H1 (cell line): ENCODE measurements at regions not wholly inside any gene's neighbourhood (a gene's known extent, or its start where the extent isn't known, plus 50 kb on each side); places are given as distances from the start of the nearest gene placed in this dataset.

Experiments
- SUZ12 ChIP-seq: fragments of 200-600 bp; sonication (generic); IDR thresholded peaks from 2 replicates; pipeline ENCODE4 v1.6.1; 2012; ENCODE audit warnings: mild to moderate bottlenecking, inconsistent platforms, low read length, moderate library complexity, mixed read lengths
- USF2 ChIP-seq: IDR thresholded peaks from 2 replicates; pipeline ENCODE4 v1.6.1; 2011; ENCODE audit warnings: low read length, improper control_type of control experiment

GRCh38 chr6:8683204-8683603 is 247.9 kb upstream of the SLC35B3 start (continued):
- TF ChIP-seq SUZ12 (no peak), USF2 (no peak)
